ENCODE measurements at regions not wholly inside any gene's neighbourhood (a gene's known extent, or its start where the extent isn't known, plus 50 kb on each side); places are given as distances from the start of the nearest gene placed in this dataset.

GRCh38 chr7:48718731-48719378 lies 205.5 kb upstream of the CDC14C start:
- TF ChIP-seq, protein P1, sequence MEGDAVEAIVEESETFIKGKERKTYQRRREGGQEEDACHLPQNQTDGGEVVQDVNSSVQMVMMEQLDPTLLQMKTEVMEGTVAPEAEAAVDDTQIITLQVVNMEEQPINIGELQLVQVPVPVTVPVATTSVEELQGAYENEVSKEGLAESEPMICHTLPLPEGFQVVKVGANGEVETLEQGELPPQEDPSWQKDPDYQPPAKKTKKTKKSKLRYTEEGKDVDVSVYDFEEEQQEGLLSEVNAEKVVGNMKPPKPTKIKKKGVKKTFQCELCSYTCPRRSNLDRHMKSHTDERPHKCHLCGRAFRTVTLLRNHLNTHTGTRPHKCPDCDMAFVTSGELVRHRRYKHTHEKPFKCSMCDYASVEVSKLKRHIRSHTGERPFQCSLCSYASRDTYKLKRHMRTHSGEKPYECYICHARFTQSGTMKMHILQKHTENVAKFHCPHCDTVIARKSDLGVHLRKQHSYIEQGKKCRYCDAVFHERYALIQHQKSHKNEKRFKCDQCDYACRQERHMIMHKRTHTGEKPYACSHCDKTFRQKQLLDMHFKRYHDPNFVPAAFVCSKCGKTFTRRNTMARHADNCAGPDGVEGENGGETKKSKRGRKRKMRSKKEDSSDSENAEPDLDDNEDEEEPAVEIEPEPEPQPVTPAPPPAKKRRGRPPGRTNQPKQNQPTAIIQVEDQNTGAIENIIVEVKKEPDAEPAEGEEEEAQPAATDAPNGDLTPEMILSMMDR (conservative IDR thresholded peaks at IDR 0.05; ENCODE audit: low read depth, low read length): no peak
- no peak for TF ChIP-seq EZH2 (IDR thresholded peaks at IDR 0.05; ENCODE audit: borderline replicate concordance, low read depth, low read length, poor library complexity, severe bottlenecking)
